Brain pericyte (primary cell): ENCODE measurements at regions not wholly inside any gene's neighbourhood (a gene's known extent, or its start where the extent isn't known, plus 50 kb on each side); places are given as distances from the start of the nearest gene placed in this dataset.
"Not testable (repeated sequence)": the region's sequence is repeated elsewhere in the genome, so short reads cannot be mapped to it uniquely, and the experiment has no call there.

Source experiments
- DNase-seq: peaks from one replicate; pipeline ENCODE4 v3.0.0-alpha.2; 2012; ENCODE audit warnings: low read depth, low spot score

DNA sequence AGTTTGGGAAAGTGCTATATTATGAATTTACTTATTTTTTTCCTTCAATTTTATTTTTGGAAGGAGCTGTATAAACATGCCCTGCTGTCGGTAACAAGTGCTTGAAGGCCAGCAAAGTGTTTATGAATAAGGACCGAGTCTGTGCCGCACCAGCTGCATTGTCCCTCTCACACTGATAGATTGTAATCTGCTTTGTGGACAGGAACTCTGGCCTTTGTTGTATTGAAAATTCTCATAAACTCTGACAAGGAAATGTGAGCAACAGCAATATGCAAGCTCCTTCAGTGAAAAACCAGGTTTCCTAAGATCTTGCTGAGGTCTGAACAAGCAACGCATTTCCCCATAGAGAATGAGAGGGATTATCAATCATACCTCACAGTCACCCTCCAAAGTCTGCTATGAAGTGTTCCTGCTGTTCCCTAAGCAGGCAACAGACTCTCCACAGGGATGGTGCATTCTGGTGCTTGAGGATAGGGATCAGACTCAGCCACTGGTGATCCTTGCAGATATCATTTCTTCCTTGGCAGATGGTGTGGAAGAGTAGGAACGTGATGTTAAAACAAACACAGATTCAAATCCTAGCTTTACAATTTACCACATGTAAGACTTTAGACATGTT is 109.6 kb downstream of the KCNJ2 start:
- no peak for DNase-seq

DNA sequence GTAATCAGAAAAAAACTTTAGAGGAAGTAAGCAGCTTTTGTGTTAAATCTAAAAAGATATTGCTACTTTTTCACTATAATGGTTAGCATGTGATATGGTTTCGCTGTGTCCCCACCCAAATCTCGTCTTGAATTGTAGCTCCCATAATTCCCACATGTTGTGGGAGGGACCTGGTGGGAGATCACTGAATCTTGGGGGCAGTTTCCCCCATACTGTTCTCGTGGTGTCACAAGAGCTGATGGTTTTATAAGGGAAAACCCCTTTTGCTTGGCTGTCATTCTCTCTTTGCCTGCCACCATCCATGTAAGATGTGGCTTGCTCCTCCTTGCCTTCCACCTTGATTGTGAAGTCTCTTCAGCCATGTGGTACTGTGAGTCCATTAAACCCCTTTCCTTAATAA is 117.1 kb downstream of the KCNJ2 start:
- DNase-seq = no peak

DNA sequence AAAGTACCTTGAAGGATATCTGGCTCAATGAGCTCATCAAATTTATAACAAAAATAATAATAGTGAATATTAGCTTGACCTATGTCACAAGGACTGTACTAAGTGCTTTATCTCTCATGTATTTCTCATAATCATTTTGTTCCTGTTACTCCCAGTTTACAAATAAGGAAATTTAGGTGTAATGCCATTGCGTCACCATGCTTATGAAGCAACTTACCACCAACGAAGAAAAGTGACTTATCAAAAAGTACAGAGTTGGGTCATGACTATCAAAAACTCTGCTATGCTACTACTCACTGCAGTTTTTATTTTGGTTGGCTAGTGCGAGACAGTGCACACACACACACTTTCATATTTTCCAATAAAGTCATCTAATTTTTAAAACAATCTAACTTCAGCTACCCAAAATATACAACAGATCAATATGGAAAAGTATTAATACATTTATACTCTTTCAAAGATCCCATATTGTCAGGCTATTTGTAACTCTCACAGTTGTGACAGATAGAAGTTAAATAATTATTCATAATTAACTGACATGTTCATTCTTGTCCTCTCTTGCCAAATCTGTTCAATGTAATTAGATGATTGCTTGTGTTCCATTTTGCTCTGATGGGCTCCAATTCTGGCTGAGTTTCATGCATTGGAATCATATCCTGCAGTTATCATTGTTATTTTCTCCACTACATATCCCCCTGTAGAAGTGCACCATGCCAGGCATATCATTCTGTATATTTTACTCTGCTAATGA is 119.4 kb downstream of the KCNJ2 start:
- no peak for DNase-seq

DNA sequence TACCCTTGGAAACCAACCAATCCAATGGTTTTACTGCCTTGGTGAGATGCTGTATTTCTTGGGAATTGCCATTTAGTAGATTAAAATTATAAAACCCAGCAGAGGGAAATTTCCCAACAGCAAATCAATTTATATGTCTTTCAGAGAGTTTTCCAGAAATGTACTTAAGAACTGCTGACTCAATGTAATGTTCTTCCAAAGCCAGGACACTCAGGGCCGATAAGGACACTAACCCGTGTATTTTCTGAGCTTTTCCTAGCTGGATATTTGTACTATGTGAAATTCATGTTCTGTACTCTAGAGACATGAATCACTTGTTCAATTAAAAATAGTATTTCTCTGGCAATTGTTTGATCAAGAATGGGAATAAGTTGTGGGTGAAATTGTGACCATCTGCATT is 121.4 kb downstream of the KCNJ2 start:
- DNase-seq = no peak

DNA sequence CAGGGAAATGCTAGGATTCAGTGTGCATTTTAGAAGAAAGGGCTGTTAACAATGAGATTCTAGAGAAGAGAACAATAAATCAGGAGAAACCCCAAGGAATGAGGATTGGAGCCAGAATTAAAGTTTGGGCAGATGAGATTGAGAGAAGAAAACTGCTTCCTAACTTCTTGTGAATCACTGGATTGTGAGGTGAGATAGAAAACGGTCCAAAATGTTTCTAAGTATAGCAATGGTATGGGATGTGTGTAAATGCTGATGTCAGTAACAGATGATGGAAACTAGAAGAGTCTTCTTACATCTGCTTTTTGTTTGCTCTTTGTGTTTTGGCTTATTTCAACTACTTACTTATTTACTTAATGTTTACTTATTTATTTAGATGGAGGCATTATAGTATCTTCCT is 123.0 kb downstream of the KCNJ2 start:
- no peak for DNase-seq

DNA sequence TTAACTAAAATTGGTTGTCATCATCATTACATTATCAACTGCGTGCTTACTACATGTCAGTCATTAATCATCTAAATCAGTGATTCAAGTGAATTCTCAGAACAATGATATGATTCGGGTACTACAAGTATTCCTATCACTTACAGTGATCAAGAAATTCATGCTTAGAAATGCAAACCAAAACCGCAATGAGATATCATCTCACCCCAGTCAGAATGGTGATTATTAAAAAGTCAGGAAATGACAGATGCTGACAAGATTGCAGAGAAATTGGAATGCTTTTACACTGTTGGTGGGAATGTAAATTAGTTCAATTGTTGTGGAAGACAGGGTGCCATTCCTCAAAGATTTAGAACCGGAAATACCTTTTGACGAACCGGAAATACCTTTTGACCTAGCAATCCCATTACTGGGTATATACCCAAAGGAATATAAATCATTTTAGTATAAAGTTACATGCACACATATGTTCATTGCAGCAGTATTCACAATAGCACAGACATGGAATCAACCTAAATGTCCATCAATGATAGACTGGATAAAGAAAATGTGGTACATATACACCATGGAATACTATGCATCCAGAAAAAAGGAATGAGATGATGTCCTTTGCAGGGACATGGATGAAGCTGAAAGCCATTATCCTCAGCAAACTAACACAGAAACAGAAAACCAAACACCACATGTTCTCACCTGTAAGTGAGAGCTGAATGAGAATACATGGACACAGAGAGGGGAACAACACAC is 124.4 kb downstream of the KCNJ2 start:
- DNase-seq = not testable (repeated sequence)

DNA sequence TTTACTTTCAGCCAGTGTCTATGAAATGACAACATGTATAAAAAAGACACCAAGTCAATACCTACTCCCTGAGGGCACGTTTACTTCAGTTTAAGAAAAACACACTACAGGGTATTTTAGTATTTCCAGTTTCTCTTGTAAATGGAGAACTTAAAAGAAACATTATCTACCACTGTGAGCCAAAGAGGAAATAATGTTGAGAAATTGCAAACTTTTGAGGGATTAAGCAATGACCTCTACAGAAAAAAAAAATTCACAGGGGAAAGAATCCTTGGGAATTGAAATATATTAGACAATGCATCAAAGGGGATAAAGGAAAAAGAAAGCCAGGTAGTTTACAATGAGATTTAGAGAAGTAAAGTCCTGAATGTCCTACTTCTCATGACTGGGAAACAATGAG is 126.0 kb downstream of the KCNJ2 start:
- no peak for DNase-seq

DNA sequence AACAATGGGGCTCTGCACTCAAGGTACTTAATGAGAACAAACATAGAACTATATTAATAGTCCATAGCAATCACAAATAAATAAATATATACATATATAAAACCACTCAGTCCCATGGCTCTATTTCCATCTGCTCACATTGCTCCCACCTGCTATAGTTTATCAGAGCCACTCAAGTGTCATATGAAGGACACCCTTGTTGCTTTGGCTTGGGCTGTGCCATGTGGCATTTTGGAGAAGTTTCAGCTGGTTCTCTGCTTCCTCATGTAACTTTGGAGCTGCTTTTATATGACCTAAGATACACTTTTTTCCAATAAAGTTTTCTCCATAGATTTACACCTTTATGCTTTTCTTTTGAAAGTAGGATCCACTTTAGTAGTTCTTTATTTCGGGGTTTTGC is 126.4 kb downstream of the KCNJ2 start:
- DNase-seq = no peak

DNA sequence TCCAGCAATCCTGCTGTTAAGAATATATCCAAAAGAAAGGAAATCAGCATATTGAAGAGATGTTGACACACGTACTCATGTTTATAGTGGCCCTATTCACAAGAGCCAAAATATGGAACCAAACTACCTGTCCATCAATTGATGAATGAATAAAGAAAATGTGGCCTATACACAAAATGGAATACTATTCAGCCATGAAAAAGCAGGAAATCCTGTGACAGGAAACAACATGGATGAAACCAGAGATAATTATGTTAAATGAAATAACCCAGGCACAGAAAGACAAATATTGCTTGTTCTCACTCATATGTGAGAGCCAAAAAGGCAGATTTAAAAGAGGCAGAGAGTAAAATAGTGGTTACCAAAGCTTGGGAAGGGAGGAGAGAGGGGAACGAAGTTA is 127.1 kb downstream of the KCNJ2 start:
- no peak for DNase-seq

DNA sequence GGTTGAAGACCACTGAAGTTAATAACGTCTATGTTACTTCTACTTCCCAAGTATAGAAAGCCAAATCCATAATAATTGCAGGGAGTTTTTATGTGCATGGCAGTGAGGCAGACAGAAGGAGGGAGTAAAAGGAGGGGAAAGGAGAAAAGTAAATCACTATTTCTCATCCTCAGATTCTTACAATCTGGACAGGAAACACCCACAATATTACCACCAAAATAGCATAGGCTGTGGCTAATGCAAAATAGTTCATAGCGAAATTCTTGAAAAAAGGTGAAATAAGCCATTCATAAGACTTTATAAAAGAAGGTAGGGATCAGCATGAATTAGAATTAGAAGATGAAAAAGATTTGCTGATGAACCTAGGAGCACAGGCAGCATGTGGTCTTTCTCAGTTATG is 128.1 kb downstream of the KCNJ2 start:
- no peak for DNase-seq

DNA sequence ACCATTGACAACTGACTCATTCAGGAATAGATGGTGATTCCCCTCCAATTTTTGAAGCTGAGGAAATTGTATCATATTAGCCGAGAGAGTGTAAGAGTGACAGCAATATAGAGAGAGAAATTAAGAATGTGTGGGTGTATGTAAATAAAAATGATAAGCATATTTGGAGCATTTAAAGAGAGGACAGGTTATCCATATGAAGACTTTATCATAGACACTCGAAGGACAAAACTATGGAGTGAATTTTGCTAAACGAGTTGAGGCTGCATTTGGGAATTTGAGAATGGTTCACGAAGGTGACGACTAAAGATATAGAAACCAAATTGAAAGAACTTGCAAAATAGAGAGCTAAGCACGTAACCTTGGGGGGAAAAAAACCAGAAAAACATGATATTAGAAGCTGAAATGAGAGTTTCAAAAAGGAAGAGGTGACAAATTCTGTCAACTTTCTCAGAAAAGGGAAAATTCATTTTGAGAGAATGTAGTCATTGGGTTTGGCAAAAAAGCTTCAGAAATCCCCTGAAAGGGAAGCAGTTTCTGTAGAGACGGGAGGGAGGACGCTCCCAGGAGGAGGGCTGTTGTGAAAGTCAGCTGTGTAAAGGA is 129.7 kb downstream of the KCNJ2 start:
- no peak for DNase-seq

DNA sequence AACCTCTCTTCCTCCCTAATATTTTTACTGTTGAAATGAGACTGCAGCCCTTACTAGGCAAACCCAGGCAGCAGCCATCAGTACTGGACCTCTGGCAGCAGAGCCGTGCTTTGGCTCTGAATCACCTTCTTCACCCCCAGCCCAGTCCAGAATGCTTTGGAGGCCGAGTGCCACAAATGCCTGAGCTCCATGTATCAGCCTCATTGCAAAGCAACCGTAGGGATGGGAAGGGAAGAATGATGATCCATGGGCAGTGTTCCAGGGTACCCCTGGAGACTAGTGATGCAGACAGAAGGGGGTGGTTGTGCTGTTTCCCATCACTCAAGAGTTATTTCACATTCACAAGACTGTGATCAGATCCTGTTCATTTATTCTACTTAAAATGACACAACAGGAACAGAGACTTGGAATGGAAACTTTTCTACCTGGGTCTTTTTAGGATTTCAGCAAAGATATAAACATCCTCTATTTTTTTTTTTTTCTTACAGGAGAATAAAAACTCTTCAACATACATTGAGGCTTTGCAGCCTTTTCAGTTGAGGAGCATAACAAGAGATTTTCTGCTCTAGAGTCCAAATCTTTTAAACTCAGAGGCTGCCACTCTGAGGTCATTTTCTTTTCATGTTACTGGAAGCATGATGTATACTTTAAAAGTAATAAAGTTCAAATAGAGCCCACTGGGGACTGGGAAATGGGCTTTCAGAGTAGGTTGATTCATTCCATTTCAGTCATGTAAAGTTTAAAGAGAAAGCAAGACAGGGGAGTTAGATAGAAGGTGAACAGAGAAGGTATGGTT is 138.3 kb downstream of the KCNJ2 start:
- no peak for DNase-seq

DNA sequence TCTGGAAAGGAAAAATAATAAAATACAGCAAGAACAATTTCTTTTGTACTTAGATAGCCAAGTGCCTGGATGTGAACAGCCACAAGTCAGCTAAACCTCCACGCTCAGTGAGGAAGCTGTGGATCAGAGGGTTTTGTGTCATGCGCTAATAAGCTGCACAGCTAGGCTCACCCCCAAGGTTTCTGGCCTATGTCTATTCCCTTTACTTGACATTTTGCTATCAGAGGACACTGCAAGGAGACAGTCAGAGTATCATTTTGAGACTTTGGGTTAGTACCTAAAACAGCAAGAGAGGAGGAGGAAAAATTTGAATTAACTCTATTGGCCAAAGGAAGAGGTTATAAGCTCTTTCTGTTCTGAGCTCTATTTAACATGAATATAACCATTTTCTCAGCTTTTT is 139.3 kb downstream of the KCNJ2 start:
- no peak for DNase-seq

DNA sequence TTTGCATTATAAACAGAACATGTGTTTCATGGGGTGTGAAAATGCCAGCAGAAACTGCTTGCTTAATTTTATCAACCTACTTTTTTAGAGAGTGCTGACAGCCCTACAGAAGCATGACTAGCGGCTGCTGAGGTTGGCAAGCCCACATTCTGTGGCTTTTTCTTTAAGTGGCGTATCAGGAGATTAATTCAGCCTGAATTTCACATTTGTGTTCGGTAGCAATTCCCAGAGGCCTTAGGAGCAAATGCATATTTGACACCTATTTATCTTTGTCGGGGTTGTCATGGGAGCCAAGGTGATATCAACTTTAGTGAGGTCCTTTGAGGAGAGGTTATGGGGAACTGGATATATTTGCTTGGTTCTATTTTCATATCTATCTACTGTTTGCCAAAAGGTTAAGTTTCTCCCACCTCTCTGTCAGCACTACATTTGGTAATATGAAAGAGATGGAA is 140.9 kb downstream of the KCNJ2 start:
- no peak for DNase-seq

DNA sequence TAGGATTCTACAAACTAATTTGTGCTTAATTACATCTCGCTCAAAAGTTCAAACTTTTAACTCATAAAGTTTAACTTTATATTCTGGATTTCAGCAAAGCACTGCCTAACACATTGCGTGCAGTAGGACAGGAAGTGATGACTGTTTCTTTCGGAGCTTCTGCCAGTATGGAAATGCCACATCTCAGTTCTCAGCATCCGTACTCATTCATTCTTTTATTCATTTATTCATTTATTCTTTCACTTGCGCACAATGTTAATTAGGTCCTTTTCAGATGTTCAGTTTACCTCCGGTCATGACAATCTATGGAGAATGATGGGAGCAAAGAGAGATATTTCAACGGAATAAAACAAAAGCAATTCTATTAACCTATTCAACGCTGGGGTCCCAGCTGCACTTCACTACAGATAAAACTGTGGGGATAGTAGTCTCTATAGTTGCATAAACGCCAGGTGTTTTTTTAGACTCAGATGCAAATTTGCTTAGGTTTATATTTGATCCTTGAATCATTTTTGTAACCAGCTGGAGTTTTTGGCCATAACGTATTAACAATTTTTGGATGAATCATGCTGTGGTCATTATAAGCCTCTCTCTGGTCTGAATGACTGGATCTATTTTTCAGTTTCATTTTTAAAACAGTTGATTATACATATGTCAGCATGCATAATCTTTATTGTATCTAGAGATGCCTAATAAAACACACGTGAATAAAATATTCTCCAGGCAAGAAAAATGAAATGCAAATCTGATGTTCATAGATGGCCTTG is 143.9 kb downstream of the KCNJ2 start:
- no peak for DNase-seq

DNA sequence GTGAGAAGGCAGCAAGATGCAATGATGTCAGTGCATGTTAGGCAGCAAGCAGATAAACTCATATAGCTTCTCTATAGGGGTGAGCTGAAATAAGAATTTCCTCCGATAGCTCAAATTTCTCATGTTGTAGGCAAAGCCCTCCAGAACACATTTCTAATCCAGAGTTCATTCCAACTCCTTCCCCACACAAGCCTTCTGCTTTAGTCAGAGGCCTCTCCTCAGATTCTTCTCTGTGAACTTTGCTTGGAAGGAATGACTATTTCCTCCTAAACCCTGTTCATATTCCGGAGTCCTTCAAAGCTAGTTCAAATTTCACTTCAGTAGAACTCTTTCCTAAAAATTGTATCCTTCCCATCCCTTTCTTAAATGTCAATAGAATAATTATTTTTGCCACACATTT is 144.8 kb downstream of the KCNJ2 start:
- DNase-seq = no peak

DNA sequence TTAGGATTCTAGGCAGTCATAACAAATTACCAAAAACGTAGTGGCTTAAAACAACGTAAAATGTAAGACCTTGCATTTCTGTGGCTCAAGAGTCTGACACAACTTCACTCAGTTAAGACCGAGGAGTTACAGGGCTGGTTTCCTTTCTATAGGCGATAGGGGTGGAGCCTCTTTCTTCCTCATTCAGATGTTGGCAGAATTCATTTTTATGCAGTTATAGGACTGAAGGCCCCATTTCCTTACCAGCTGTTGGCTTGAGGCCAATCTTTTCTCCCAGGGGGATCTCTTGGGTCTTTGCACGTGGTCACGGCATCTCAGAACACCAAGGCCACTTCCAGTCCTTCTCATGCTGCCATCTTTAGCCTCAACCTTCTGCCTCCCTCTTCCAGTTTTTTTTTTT is 145.2 kb downstream of the KCNJ2 start:
- DNase-seq = no peak

DNA sequence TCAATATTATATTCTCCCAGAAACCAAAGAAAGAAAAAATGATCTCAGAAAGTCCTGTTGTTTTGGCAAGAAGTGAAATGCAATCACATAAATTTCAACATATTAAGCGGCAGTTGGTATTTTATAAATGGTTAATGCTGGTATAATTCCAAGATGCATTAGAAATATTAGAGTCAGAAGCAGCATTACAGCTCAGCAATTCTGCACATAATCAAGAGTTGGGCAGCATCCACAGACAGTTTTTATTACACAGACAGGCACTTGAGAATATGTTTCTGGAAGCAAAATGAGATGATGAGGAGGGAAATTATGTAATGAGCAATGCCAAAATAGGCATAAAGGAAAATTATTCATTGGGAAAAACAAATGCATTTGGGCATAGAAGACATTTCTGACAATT is 148.1 kb downstream of the KCNJ2 start:
- DNase-seq = no peak

DNA sequence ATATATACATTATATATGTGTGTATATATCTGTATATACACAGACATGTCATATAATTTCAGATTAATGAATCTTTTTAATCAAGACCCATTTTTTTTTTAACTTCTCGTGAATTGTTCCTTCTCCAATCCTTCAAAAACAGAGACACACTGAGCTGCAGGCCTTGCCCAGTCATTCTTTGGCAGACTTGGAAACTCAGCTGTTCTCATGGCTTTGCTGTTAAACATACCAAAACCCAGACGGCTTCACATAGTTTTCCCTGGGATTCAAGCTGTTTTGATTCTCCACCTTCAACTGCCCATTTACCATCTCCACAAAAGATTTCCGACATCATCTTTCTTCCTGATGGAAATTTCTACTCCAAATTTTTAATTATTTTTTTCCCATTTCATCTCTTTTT is 148.7 kb downstream of the KCNJ2 start:
- DNase-seq = no peak

DNA sequence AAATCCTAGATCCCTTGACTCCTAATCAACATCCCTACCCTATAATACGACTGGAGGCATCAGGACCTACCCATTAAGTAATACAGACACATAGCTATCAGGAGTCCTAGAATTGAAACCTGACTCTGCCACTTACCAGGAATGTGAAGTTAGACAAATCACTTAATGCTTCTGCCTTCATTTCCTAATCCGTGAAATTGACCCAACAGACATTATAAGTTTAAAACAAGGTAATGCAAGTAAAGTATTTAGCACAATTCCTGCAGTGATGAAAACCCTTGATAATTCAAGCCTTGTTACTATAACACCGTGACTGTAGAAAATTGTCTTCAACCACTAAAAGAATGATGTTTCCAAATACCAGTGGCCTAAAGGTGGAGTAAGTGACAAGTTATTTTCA is 150.2 kb downstream of the KCNJ2 start:
- no peak for DNase-seq
